ENCODE measurements at regions not wholly inside any gene's neighbourhood (a gene's known extent, or its start where the extent isn't known, plus 50 kb on each side); places are given as distances from the start of the nearest gene placed in this dataset.

DNA sequence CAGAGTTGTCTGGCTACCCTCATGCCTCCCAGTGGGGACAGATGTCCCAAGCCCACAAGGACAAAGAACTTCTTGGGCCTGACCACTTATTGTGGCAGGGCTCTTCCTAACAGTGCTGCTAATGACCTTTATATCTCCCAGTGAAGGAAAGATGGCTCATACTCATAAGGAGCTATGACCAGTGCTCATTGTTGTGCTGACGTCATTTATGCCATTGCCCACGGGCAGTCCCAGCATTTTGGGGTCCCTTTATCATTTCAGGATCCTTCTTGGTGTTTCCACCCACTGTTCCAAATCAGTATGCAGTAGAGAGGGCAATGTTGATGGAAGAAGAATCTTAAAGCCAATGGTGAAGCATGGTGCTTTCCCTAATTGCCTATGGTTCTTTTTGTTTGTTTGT lies 1640.0 kb upstream of the PRR20A start:
- Histone ChIP-seq H3K36me3 (ENCODE audit: control insufficient read depth in 4 of 4, insufficient read depth in 4 of 4, low read length in 4 of 4) (no peaks in the 10 kb centered on the region), H3K9me3 (ENCODE audit: control insufficient read depth in 4 of 4, insufficient read depth in 3 of 4, low read length in 3 of 4) (peaks cover 0 to 2% (median 0%) of the 10 kb centered on the region in 4 donors), H3K4me1 (ENCODE audit: control insufficient read depth in 5 of 5, insufficient read depth in 5 of 5, low read length in 5 of 5) (no peaks in the 10 kb centered on the region), H3K9ac (ENCODE audit: insufficient read depth in 1 of 2, low read length in 2 of 2) (no peak overlapping the region), H3K27me3 (ENCODE audit: control insufficient read depth in 3 of 3, insufficient read depth in 3 of 3, low read length in 2 of 3) (no peaks in the 10 kb centered on the region), H3K27ac (ENCODE audit: low read depth in 1 of 2, low read length in 1 of 2) (no peak overlapping the region), H3K4me3 (no peak overlapping the region)
- TF ChIP-seq, protein P1, sequence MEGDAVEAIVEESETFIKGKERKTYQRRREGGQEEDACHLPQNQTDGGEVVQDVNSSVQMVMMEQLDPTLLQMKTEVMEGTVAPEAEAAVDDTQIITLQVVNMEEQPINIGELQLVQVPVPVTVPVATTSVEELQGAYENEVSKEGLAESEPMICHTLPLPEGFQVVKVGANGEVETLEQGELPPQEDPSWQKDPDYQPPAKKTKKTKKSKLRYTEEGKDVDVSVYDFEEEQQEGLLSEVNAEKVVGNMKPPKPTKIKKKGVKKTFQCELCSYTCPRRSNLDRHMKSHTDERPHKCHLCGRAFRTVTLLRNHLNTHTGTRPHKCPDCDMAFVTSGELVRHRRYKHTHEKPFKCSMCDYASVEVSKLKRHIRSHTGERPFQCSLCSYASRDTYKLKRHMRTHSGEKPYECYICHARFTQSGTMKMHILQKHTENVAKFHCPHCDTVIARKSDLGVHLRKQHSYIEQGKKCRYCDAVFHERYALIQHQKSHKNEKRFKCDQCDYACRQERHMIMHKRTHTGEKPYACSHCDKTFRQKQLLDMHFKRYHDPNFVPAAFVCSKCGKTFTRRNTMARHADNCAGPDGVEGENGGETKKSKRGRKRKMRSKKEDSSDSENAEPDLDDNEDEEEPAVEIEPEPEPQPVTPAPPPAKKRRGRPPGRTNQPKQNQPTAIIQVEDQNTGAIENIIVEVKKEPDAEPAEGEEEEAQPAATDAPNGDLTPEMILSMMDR (IDR thresholded peaks at IDR 0.05; ENCODE audit: control extremely low read depth, extremely low read depth) = no peak
- ATAC-seq (ENCODE audit: insufficient read depth, low FRiP score) (no peak), DNase-seq (no peak)
- whole genome bisulfite sequencing, 2 donors = 81% methylated on average over 2 of the region's 2 CpGs

DNA sequence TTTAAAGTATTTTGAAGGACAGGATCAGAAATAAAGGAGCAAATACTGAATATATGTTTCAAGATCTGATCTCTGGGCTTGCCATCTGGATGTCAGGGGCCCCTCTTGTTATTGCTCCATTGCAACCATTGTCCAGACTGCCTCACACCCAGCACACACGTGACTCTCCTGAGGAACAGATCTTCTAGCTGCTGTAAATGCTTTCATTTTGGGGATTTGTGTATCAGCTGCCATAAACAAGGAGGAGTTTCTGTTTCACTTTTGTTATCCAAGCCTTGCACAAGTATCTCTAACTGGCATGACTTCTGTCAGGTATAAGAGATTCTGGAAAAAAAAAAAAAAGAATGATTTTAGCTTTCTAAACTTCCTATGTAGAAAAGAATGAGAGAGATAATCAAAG lies 1624.1 kb upstream of the PRR20A start:
- Histone ChIP-seq H3K36me3 (ENCODE audit: control insufficient read depth in 4 of 4, insufficient read depth in 4 of 4, low read length in 4 of 4) (no peaks in the 10 kb centered on the region), H3K9me3 (ENCODE audit: control insufficient read depth in 4 of 4, insufficient read depth in 3 of 4, low read length in 3 of 4) (no peaks in the 10 kb centered on the region), H3K9ac (ENCODE audit: insufficient read depth in 1 of 2, low read length in 2 of 2) (no peak overlapping the region), H3K4me1 (ENCODE audit: control insufficient read depth in 5 of 5, insufficient read depth in 5 of 5, low read length in 5 of 5) (no peaks in the 10 kb centered on the region), H3K27ac (ENCODE audit: low read depth in 1 of 2, low read length in 1 of 2) (no peak overlapping the region), H3K4me3 (no peak overlapping the region), H3K27me3 (ENCODE audit: control insufficient read depth in 3 of 3, insufficient read depth in 3 of 3, low read length in 2 of 3) (no peaks in the 10 kb centered on the region)
- DNase-seq (peak in 2 of 3 donors; percentile 16 to 37), ATAC-seq (ENCODE audit: insufficient read depth, low FRiP score) (no peak)
- 21 to 46% methylated on average over 1 of the region's 1 CpG for WGBS, 2 donors
- TF ChIP-seq, protein P1 (IDR thresholded peaks at IDR 0.05; ENCODE audit: control extremely low read depth, extremely low read depth) = no peak

DNA sequence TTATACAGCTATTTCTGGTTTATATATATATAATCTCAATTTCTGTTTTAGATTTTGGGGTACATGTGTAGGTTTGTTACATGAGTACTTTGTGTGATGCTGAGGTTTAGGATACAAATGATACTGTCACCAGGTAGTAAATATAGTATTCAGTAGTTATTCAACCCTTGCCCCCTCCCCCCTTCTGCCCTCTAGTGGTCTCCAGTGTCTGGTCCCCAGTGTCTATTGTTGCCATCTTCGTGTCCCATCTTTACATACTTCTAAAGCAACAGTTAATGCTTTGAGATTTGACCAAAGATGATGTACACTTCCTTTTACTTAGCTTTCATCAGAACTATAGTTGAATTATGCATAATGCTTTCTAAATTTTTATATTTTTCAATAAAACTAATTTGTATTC lies 1623.4 kb upstream of the PRR20A start:
- Histone ChIP-seq H3K27ac (ENCODE audit: low read depth in 1 of 2, low read length in 1 of 2) (no peak overlapping the region), H3K9ac (ENCODE audit: insufficient read depth in 1 of 2, low read length in 2 of 2) (no peak overlapping the region), H3K9me3 (ENCODE audit: control insufficient read depth in 4 of 4, insufficient read depth in 3 of 4, low read length in 3 of 4) (no peaks in the 10 kb centered on the region), H3K36me3 (ENCODE audit: control insufficient read depth in 4 of 4, insufficient read depth in 4 of 4, low read length in 4 of 4) (no peaks in the 10 kb centered on the region), H3K4me3 (no peak overlapping the region), H3K27me3 (ENCODE audit: control insufficient read depth in 3 of 3, insufficient read depth in 3 of 3, low read length in 2 of 3) (no peaks in the 10 kb centered on the region), H3K4me1 (ENCODE audit: control insufficient read depth in 5 of 5, insufficient read depth in 5 of 5, low read length in 5 of 5) (no peaks in the 10 kb centered on the region)
- TF ChIP-seq, protein P1 (IDR thresholded peaks at IDR 0.05; ENCODE audit: control extremely low read depth, extremely low read depth) = no peak
- WGBS, 2 donors = 74 to 75% methylated on average over 1 of the region's 1 CpG
- no peak for DNase-seq
- ATAC-seq (ENCODE audit: insufficient read depth, low FRiP score) = no peak

DNA sequence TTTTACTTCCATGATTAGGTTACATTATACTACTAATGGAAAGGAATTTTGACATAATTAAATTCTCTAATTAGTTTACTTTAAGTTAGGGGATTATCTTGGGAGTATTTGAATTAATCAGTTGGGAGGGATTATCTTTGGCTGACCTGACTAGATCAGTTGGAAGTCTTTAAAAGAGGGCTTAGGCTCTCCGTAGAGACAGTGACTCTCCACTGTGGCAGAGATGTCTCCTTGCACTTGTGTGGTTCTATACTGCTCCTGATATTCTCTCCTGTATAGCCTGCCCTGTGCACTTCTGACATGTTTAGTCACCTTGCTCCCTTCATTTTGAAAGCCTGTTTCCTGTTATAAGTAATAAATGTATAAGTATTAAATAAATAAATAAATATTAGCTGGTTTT lies 1612.3 kb upstream of the PRR20A start:
- H3K9me3 ChIP-seq (ENCODE audit: control insufficient read depth in 4 of 4, insufficient read depth in 3 of 4, low read length in 3 of 4) = no peaks in the 10 kb centered on the region

More for the DNA sequence above, 1612.3 kb upstream of the PRR20A start:
- H3K36me3 ChIP-seq (ENCODE audit: control insufficient read depth in 4 of 4, insufficient read depth in 4 of 4, low read length in 4 of 4) = no peaks in the 10 kb centered on the region
- H3K27me3 ChIP-seq (ENCODE audit: control insufficient read depth in 3 of 3, insufficient read depth in 3 of 3, low read length in 2 of 3) = no peaks in the 10 kb centered on the region
- ATAC-seq (ENCODE audit: insufficient read depth, low FRiP score) = no peak
- no peaks in the 10 kb centered on the region for H3K4me1 ChIP-seq (ENCODE audit: control insufficient read depth in 5 of 5, insufficient read depth in 5 of 5, low read length in 5 of 5)
- 83 to 84% methylated on average over 1 of the region's 1 CpG for WGBS, 2 donors
- TF ChIP-seq, protein P1 (IDR thresholded peaks at IDR 0.05; ENCODE audit: control extremely low read depth, extremely low read depth) = no peak
- no peak overlapping the region for H3K9ac ChIP-seq (ENCODE audit: insufficient read depth in 1 of 2, low read length in 2 of 2)
- H3K27ac ChIP-seq (ENCODE audit: low read depth in 1 of 2, low read length in 1 of 2) = no peak overlapping the region
- H3K4me3 ChIP-seq = no peak overlapping the region
- DNase-seq = no peak

Data from lung (tissue), 11 donors.